Panc1 (cell line): ENCODE measurements at regions not wholly inside any gene's neighbourhood (a gene's known extent, or its start where the extent isn't known, plus 50 kb on each side); places are given as distances from the start of the nearest gene placed in this dataset.

Experiments used
- ATAC-seq: fragments of 200-7000 bp; cut with Tn5 transposase; 2 replicates; pipeline ENCODE4 v1.9.1; 2020; ENCODE audit warnings: mild to moderate bottlenecking, moderate library complexity
- BruUV-seq: library from RNA; stranded (reverse); fragments of 400-500 nt; replicated peaks from 2 replicates; lab custom pipeline; 2021; lab: Mats Ljungman, UMichigan
- CTCF ChIA-PET: fragments of 300-600 bp; sonication (Branson Sonifier 250); formaldehyde crosslinking; loops from one replicate; lab custom pipeline; 2022; ENCODE audit warnings: antibody characterized with exemption; lab: Charles Lee
- POLR2A ChIA-PET: fragments of 300-600 bp; sonication (Branson Sonifier 250); formaldehyde crosslinking; loops from one replicate; lab custom pipeline; 2022; ENCODE audit warnings: antibody characterized with exemption; lab: Charles Lee
- DNase-seq: peaks from one replicate; pipeline ENCODE4 v3.0.0-alpha.2; 2010; ENCODE audit warnings: low read depth, low spot score
- H3K27ac ChIP-seq: 2 replicates; pipeline ENCODE4 v1.5.1; 2011; ENCODE audit warnings: mild to moderate bottlenecking, low read length, inconsistent platforms
- H3K27me3 ChIP-seq: fragments of 200-500 bp; sonication (Bioruptor generic); 2 replicates; pipeline ENCODE4 v1.6.0; 2014; ENCODE audit warnings: low read length, inconsistent platforms; ENCODE audit not compliant: control insufficient read depth, insufficient read depth
- H3K36me3 ChIP-seq: fragments of 200-500 bp; sonication (Bioruptor generic); 2 replicates; pipeline ENCODE4 v1.5.1; 2014; ENCODE audit warnings: inconsistent platforms, mild to moderate bottlenecking, low read length, moderate library complexity; ENCODE audit not compliant: control insufficient read depth, insufficient read depth
- H3K4me1 ChIP-seq: 2 replicates; pipeline ENCODE4 v1.5.1; 2011; ENCODE audit warnings: inconsistent platforms, mild to moderate bottlenecking, low read length, moderate library complexity; ENCODE audit not compliant: control insufficient read depth, insufficient read depth
- H3K4me3 ChIP-seq, 2 experiments: 2 replicates each; pipeline ENCODE4 v1.5.1; 2011 to 2012; ENCODE audit warnings: low read depth in 2 of 2, low read length in 2 of 2, mild to moderate bottlenecking in 2 of 2, inconsistent platforms in 1 of 2, moderate library complexity in 1 of 2
- H3K9me3 ChIP-seq: fragments of 200-500 bp; sonication (Bioruptor generic); 2 replicates; pipeline ENCODE4 v1.5.1; 2014; ENCODE audit warnings: low read depth, mild to moderate bottlenecking, inconsistent platforms, low read length, moderate library complexity; ENCODE audit not compliant: control insufficient read depth, insufficient read depth
- CTCF ChIP-seq: fragments of 450-650 bp; IDR thresholded peaks from 2 replicates; pipeline ENCODE4 v1.5.1; 2017; ENCODE audit warnings: mild to moderate bottlenecking
- POLR2AphosphoS5 ChIP-seq: IDR thresholded peaks from 2 replicates; pipeline ENCODE4 v1.6.1; 2012; ENCODE audit warnings: mild to moderate bottlenecking, low read depth, low read length, moderate library complexity
- SIN3A ChIP-seq: IDR thresholded peaks from 2 replicates; pipeline ENCODE4 v1.6.1; 2012; ENCODE audit warnings: low read depth, mild to moderate bottlenecking, low read length, moderate library complexity, borderline replicate concordance; ENCODE audit not compliant: insufficient read depth
- TCF7L2 ChIP-seq: IDR thresholded peaks from 2 replicates; pipeline ENCODE4 v1.6.1; 2011; ENCODE audit warnings: mild to moderate bottlenecking, low read depth, low read length, inconsistent platforms
- in situ Hi-C: cut with HindIII; loops from 2 replicates; pipeline ENCODE4 v1.10.0; 2016; ENCODE audit warnings: low sequenced_read_pairs, low pct_unique_long_range_greater_than_20kb
- intact Hi-C: fragments of 100-400 bp; cut with micrococcal nuclease; formaldehyde crosslinking; loops from one replicate; pipeline ENCODE4 v1.10.0; 2022; ENCODE audit not compliant: unreplicated experiment
- TF ChIP-seq, protein P1 (sequence below), 2 experiments: IDR thresholded peaks; 2 replicates each; pipeline ENCODE4 v1.6.1; 2011 to 2012; ENCODE audit warnings: low read depth in 2 of 2, control low read depth in 1 of 2, low read length in 1 of 2, mild to moderate bottlenecking in 1 of 2, moderate library complexity in 1 of 2; ENCODE audit not compliant: insufficient read depth in 1 of 2

DNA sequence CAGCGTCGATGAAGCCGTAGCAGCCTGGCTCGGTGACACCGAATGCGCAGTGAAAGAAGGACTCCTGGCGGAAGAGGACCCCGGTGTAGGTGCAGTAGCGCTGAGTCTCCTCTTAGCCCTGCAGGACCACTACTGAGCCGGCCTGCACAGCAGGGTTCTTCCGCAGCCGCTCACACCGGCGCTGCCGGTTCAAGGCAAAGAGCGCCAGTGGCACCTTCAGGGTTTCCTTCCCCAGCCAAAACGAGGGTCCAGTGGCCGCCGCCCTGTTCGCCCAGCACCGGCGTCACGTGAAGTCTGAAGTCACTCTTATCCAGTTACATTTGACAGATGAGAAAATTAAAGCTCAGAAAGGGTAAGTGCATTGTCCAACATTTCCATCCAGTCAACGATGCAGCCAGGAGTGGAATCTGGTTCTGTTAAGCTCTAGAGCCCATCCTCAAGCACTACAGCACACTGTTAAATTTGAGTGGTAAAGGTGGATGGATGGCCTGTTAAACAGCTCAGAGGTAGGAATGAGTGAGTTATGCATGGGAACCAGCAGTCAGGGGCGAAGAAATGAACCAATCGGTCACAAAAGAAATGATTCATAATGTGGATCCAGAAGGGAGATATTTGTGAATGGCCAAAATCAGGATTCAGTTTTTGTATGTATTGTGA, 50.2 kb upstream of the SMIM36 start:
- POLR2A ChIA-PET = no interaction called here
- TF ChIP-seq SIN3A (no peak), POLR2AphosphoS5 (no peak), CTCF (no peak), TCF7L2 (no peak)
- TF ChIP-seq, protein P1, sequence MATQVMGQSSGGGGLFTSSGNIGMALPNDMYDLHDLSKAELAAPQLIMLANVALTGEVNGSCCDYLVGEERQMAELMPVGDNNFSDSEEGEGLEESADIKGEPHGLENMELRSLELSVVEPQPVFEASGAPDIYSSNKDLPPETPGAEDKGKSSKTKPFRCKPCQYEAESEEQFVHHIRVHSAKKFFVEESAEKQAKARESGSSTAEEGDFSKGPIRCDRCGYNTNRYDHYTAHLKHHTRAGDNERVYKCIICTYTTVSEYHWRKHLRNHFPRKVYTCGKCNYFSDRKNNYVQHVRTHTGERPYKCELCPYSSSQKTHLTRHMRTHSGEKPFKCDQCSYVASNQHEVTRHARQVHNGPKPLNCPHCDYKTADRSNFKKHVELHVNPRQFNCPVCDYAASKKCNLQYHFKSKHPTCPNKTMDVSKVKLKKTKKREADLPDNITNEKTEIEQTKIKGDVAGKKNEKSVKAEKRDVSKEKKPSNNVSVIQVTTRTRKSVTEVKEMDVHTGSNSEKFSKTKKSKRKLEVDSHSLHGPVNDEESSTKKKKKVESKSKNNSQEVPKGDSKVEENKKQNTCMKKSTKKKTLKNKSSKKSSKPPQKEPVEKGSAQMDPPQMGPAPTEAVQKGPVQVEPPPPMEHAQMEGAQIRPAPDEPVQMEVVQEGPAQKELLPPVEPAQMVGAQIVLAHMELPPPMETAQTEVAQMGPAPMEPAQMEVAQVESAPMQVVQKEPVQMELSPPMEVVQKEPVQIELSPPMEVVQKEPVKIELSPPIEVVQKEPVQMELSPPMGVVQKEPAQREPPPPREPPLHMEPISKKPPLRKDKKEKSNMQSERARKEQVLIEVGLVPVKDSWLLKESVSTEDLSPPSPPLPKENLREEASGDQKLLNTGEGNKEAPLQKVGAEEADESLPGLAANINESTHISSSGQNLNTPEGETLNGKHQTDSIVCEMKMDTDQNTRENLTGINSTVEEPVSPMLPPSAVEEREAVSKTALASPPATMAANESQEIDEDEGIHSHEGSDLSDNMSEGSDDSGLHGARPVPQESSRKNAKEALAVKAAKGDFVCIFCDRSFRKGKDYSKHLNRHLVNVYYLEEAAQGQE (IDR thresholded peaks at IDR 0.05; ENCODE audit: insufficient read depth in 1 of 2, low read depth in 2 of 2, low read length in 1 of 2) = no peak

More for the DNA sequence above, 50.2 kb upstream of the SMIM36 start:
- intact Hi-C loops = no loop called here
- H3K4me3 ChIP-seq = no peak overlapping the region
- DNase-seq (no peak), ATAC-seq (no peak)
- no peaks in the 10 kb centered on the region for H3K27me3 ChIP-seq
- CTCF ChIA-PET = no interaction called here
- BruUV-seq = no TSS peak
- H3K4me1 ChIP-seq = no peaks in the 10 kb centered on the region
- no peaks in the 10 kb centered on the region for H3K36me3 ChIP-seq
- H3K27ac ChIP-seq = no peak overlapping the region
- no peaks in the 10 kb centered on the region for H3K9me3 ChIP-seq
- in situ Hi-C loops = no loop called here
